ENCODE measurements at regions not wholly inside any gene's neighbourhood (a gene's known extent, or its start where the extent isn't known, plus 50 kb on each side); places are given as distances from the start of the nearest gene placed in this dataset.

GRCh38 chr2:196437626-196438025, 201.9 kb upstream of the CCDC150 start:
- TF ChIP-seq CTCF (IDR thresholded peaks at IDR 0.05; ENCODE audit: poor library complexity): no peak
- TF ChIP-seq EZH2 (IDR thresholded peaks at IDR 0.05; ENCODE audit: borderline replicate concordance): no peak
- TF ChIP-seq EZH2phosphoT487 (IDR thresholded peaks at IDR 0.05; ENCODE audit: low read depth, severe bottlenecking, unreplicated experiment): no peak

All from hepatocyte (in vitro differentiated cells).